SK-N-MC (cell line): ENCODE measurements at regions not wholly inside any gene's neighbourhood (a gene's known extent, or its start where the extent isn't known, plus 50 kb on each side); places are given as distances from the start of the nearest gene placed in this dataset.

Experiments used
- EZH2 ChIP-seq: fragments of 200-600 bp; sonication (generic); IDR thresholded peaks from one replicate; pipeline ENCODE4 v1.6.1; 2017; ENCODE audit warnings: antibody characterized with exemption
- FOXP2 ChIP-seq: optimal IDR thresholded peaks from 2 replicates; pipeline ENCODE3; 2011; ENCODE audit warnings: mild to moderate bottlenecking, moderate library complexity; ENCODE audit not compliant: insufficient read depth; ENCODE audit errors: extremely low read length, control extremely low read depth
- POLR2AphosphoS5 ChIP-seq: IDR thresholded peaks from 2 replicates; pipeline ENCODE4 v1.6.1; 2012; ENCODE audit warnings: mild to moderate bottlenecking, low read depth, low read length, borderline replicate concordance

DNA sequence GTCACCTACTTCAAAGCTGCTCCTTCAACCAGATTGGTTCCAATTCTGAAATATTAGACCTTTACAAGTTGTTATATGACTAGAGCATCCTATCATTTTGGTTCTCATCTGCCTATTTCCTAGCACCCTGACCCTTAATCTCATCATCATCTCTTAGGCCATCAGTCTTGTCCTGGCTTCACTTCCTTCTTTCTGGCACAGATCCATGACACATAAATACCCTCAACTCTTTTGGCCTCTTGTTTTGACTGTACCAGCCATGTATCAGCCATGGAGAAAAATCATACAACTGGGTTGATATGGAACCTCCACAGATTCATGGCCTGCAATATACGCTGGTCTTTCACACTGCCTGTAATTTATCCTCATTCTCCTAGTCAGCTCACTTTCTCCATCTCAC, 123.1 kb upstream of the FBXL17 start:
- TF ChIP-seq EZH2: no peak
- no peak for TF ChIP-seq POLR2AphosphoS5
- TF ChIP-seq FOXP2: no peak
